ENCODE measurements at regions not wholly inside any gene's neighbourhood (a gene's known extent, or its start where the extent isn't known, plus 50 kb on each side); places are given as distances from the start of the nearest gene placed in this dataset.

- TF ChIP-seq POLR2AphosphoS5 (IDR thresholded peaks at IDR 0.05) (no peak), CTCF (IDR thresholded peaks at IDR 0.05; ENCODE audit: poor library complexity, severe bottlenecking) (no peak), MXI1 (conservative IDR thresholded peaks at IDR 0.05; ENCODE audit: poor library complexity, severe bottlenecking) (no peak), EP300 (conservative IDR thresholded peaks at IDR 0.05; ENCODE audit: poor library complexity, severe bottlenecking) (no peak), EZH2 (IDR thresholded peaks at IDR 0.05; ENCODE audit: borderline replicate concordance, insufficient read depth, low read length, poor library complexity, severe bottlenecking) (no peak), RAD21 (conservative IDR thresholded peaks at IDR 0.05) (no peak)
Observed at GRCh38 chr12:72168851-72169250, 103.3 kb upstream of the TRHDE start.

Data from neural cell (in vitro differentiated cells).